HepG2 (cell line): ENCODE measurements at regions not wholly inside any gene's neighbourhood (a gene's known extent, or its start where the extent isn't known, plus 50 kb on each side); places are given as distances from the start of the nearest gene placed in this dataset.

ENCODE experiments used
- ATAC-seq: fragments of 200-7000 bp; cut with Tn5 transposase; 3 replicates; pipeline ENCODE4 v1.9.1; 2020; ENCODE audit warnings: mild to moderate bottlenecking, moderate library complexity
- BruUV-seq: library from RNA; stranded (reverse); fragments of 400-500 nt; replicated peaks from 2 replicates; lab custom pipeline; 2021; lab: Mats Ljungman, UMichigan
- CTCF ChIA-PET: fragments of 300-600 bp; formaldehyde crosslinking; extraction: SDS; loops from one replicate; lab custom pipeline; 2021; ENCODE audit warnings: low total read pairs, inconsistent platforms, low intra/inter-chr PET ratio; lab: Yijun Ruan, JAX
- POLR2A ChIA-PET: fragments of 350-600 bp; sonication (Branson Sonifier 250); formaldehyde crosslinking; loops from one replicate; lab custom pipeline; 2020; ENCODE audit warnings: antibody characterized with exemption, inconsistent platforms; lab: Yijun Ruan, JAX
- DNase-seq: peaks from one replicate; pipeline ENCODE4 v3.0.0-alpha.2; 2015; ENCODE audit warnings: low spot score
- FAIRE-seq: peaks from 3 replicates; lab custom pipeline; 2011; peaks lifted over from hg19 to GRCh38; lab: Jason Lieb, UNC
- H2AFZ ChIP-seq: one replicate; pipeline ENCODE4 v1.6.1; 2011; ENCODE audit warnings: low read length, inconsistent platforms
- H3K27ac ChIP-seq: fragments of 300-600 bp; 3 replicates; pipeline ENCODE4 v1.8.0; 2011; ENCODE audit warnings: mixed run types, mild to moderate bottlenecking, mixed read lengths, low read length, inconsistent platforms; ENCODE audit not compliant: insufficient read depth; ENCODE audit errors: extremely low read length
- H3K27me3 ChIP-seq, 2 experiments: fragments of 200-600 bp in 1 of 2; 2 replicates in 1 of 2; 3 replicates in 1 of 2; pipeline versions ENCODE4 v1.6.0 to v1.8.0; 2011; ENCODE audit warnings: low read length in 2 of 2, mild to moderate bottlenecking in 2 of 2, moderate library complexity in 2 of 2, inconsistent platforms in 1 of 2; ENCODE audit not compliant: insufficient read depth in 2 of 2, control insufficient read depth in 1 of 2
- H3K36me3 ChIP-seq, 2 experiments: fragments of 200-600 bp in 1 of 2; replicated peaks in 1 of 2; 2 replicates in 1 of 2; 3 replicates in 1 of 2; pipeline versions ENCODE4 v1.5.1 to v1.8.0; 2011; ENCODE audit warnings: low read length in 2 of 2, inconsistent platforms in 1 of 2; ENCODE audit not compliant: insufficient read depth in 2 of 2, control insufficient read depth in 1 of 2
- H3K4me1 ChIP-seq: 2 replicates; pipeline ENCODE4 v1.5.1; 2012; ENCODE audit warnings: low read length, inconsistent platforms; ENCODE audit not compliant: insufficient read depth
- H3K4me2 ChIP-seq: 2 replicates; pipeline ENCODE4 v1.6.0; 2011; ENCODE audit warnings: low read depth, low read length, inconsistent platforms
- H3K4me3 ChIP-seq, 3 experiments: fragments of 200-600 bp in 1 of 3; sonication (generic), shearing (Covaris generic) in 1 of 3; replicated peaks in 1 of 3; 2 replicates each; pipeline ENCODE4 v1.5.1; 2011 to 2016; ENCODE audit warnings: low read length in 3 of 3, inconsistent platforms in 2 of 3, low read depth in 2 of 3, mild to moderate bottlenecking in 2 of 3, control low read depth in 1 of 3, mixed read lengths in 1 of 3; ENCODE audit not compliant: insufficient read depth in 1 of 3
- H3K79me2 ChIP-seq: one replicate; pipeline ENCODE4 v1.6.1; 2011; ENCODE audit warnings: low read length, inconsistent platforms; ENCODE audit not compliant: insufficient read depth
- H3K9ac ChIP-seq: 2 replicates; pipeline ENCODE4 v1.6.0; 2011; ENCODE audit warnings: mild to moderate bottlenecking, low read depth, low read length, inconsistent platforms; ENCODE audit not compliant: insufficient read depth
- H3K9me3 ChIP-seq: 2 replicates; pipeline ENCODE4 v1.5.1; 2012; ENCODE audit warnings: mild to moderate bottlenecking, low read length
- H4K20me1 ChIP-seq: 2 replicates; pipeline ENCODE4 v1.6.0; 2011; ENCODE audit warnings: inconsistent platforms, mild to moderate bottlenecking, low read length, moderate library complexity; ENCODE audit not compliant: insufficient read depth
- FOXK2 ChIP-seq: fragments of 450-650 bp; IDR thresholded peaks from 2 replicates; pipeline ENCODE4 v1.6.1; 2016
- GTF2F1 ChIP-seq: fragments of 150-350 bp; IDR thresholded peaks from 2 replicates; pipeline ENCODE4 v1.6.1; 2014; ENCODE audit warnings: low read length
- KDM2A ChIP-seq: sonication (generic); formaldehyde crosslinking; IDR thresholded peaks from 2 replicates; pipeline ENCODE4 v1.4.0; 2020; ENCODE audit warnings: low read depth, missing genetic modification reagents, borderline replicate concordance
- NFE2L1 ChIP-seq: sonication (generic); formaldehyde crosslinking; IDR thresholded peaks from 2 replicates; pipeline ENCODE4 v1.4.0; 2020; ENCODE audit warnings: missing genetic modification reagents, mild to moderate bottlenecking, borderline replicate concordance
- ZNF367 ChIP-seq: sonication (generic); formaldehyde crosslinking; IDR thresholded peaks from 2 replicates; pipeline ENCODE4 v1.4.0; 2020; ENCODE audit warnings: missing genetic modification reagents, borderline replicate concordance
- WGBS: methylation state at CpG from one replicate; pipeline ENCODE4 v1.1.6; 2017; ENCODE audit warnings: low lambda C conversion rate; 5-methylcytosine and 5-hydroxymethylcytosine counted together
- in situ Hi-C: cut with HindIII; loops from 2 replicates; pipeline ENCODE4 v1.10.0; 2017; ENCODE audit warnings: low pct_unique_long_range_greater_than_20kb; ENCODE audit not compliant: extremely low pct_ligation_motif_present
- intact Hi-C: fragments of 100-400 bp; cut with micrococcal nuclease; formaldehyde crosslinking; loops from one replicate; pipeline ENCODE4 v1.10.0; 2022; ENCODE audit not compliant: unreplicated experiment
- TF ChIP-seq, protein P1 (sequence below): sonication (generic); formaldehyde crosslinking; IDR thresholded peaks from 2 replicates; pipeline ENCODE4 v1.4.0; 2020; ENCODE audit warnings: missing genetic modification reagents
- TF ChIP-seq, protein P2 (sequence below): sonication (generic); formaldehyde crosslinking; IDR thresholded peaks from 2 replicates; pipeline ENCODE4 v1.5.0; 2020; ENCODE audit warnings: missing genetic modification reagents

- Histone ChIP-seq H3K27ac (no peak overlapping the region), H3K9me3 (peaks cover 95% of the 10 kb centered on the region), H3K79me2 (no peaks in the 10 kb centered on the region), H3K4me1 (no peaks in the 10 kb centered on the region), H3K36me3 (no peaks in the 10 kb centered on the region), H3K9ac (no peak overlapping the region), H3K4me2 (no peak overlapping the region), H4K20me1 (no peaks in the 10 kb centered on the region), H3K4me3 (no peak overlapping the region), H2AFZ (no peak overlapping the region), H3K27me3 (no peaks in the 10 kb centered on the region; a peak in 1 of 5 replicates)
- ATAC-seq = no peak
- in situ Hi-C loops = no loop called here
- no TSS peak for BruUV-seq
- ChIA-PET CTCF (no interaction called here), POLR2A (no interaction called here)
- intact Hi-C loops = no loop called here
- TF ChIP-seq ZNF367 = no peak
- TF ChIP-seq, protein P1, sequence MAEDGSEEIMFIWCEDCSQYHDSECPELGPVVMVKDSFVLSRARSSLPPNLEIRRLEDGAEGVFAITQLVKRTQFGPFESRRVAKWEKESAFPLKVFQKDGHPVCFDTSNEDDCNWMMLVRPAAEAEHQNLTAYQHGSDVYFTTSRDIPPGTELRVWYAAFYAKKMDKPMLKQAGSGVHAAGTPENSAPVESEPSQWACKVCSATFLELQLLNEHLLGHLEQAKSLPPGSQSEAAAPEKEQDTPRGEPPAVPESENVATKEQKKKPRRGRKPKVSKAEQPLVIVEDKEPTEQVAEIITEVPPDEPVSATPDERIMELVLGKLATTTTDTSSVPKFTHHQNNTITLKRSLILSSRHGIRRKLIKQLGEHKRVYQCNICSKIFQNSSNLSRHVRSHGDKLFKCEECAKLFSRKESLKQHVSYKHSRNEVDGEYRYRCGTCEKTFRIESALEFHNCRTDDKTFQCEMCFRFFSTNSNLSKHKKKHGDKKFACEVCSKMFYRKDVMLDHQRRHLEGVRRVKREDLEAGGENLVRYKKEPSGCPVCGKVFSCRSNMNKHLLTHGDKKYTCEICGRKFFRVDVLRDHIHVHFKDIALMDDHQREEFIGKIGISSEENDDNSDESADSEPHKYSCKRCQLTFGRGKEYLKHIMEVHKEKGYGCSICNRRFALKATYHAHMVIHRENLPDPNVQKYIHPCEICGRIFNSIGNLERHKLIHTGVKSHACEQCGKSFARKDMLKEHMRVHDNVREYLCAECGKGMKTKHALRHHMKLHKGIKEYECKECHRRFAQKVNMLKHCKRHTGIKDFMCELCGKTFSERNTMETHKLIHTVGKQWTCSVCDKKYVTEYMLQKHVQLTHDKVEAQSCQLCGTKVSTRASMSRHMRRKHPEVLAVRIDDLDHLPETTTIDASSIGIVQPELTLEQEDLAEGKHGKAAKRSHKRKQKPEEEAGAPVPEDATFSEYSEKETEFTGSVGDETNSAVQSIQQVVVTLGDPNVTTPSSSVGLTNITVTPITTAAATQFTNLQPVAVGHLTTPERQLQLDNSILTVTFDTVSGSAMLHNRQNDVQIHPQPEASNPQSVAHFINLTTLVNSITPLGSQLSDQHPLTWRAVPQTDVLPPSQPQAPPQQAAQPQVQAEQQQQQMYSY (CRISPR knock-in tag) = no peak
- TF ChIP-seq GTF2F1 = no peak
- no peak for TF ChIP-seq FOXK2
- TF ChIP-seq NFE2L1 (CRISPR knock-in tag) = no peak
- no peak for TF ChIP-seq KDM2A (CRISPR knock-in tag)
- TF ChIP-seq, protein P2, sequence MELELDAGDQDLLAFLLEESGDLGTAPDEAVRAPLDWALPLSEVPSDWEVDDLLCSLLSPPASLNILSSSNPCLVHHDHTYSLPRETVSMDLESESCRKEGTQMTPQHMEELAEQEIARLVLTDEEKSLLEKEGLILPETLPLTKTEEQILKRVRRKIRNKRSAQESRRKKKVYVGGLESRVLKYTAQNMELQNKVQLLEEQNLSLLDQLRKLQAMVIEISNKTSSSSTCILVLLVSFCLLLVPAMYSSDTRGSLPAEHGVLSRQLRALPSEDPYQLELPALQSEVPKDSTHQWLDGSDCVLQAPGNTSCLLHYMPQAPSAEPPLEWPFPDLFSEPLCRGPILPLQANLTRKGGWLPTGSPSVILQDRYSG = no peak
- DNase-seq = no peak
- WGBS = 30% methylated on average over 2 of the region's 2 CpGs
- FAIRE-seq = no peak
These were observed 1677.1 kb downstream of the OLFM4 start for GRCh38 chr13:54705738-54706137.
